HEK293 (cell line): ENCODE measurements at regions not wholly inside any gene's neighbourhood (a gene's known extent, or its start where the extent isn't known, plus 50 kb on each side); places are given as distances from the start of the nearest gene placed in this dataset.

ENCODE experiments used
- CTCF ChIA-PET: fragments of 350-600 bp; formaldehyde crosslinking; extraction: SDS; loops from one replicate; lab custom pipeline; 2021; ENCODE audit warnings: antibody characterized with exemption; lab: Yijun Ruan, JAX
- POLR2A ChIA-PET: fragments of 300-600 bp; formaldehyde crosslinking; extraction: SDS; loops from one replicate; lab custom pipeline; 2020; ENCODE audit warnings: antibody characterized with exemption, inconsistent platforms; lab: Yijun Ruan, JAX
- H3K27ac ChIP-seq: fragments of 200-500 bp; sonication (Bioruptor generic); 2 replicates; pipeline ENCODE4 v1.5.1; 2014; ENCODE audit warnings: low read depth, low read length, control low read depth, inconsistent platforms; ENCODE audit errors: extremely low read depth
- H3K36me3 ChIP-seq, 2 experiments: fragments of 200-500 bp in 1 of 2; sonication (Bioruptor generic) in 1 of 2; 1 replicate in 1 of 2; 2 replicates in 1 of 2; pipeline ENCODE4 v1.5.1; 2014 to 2017; ENCODE audit warnings: inconsistent platforms in 2 of 2, low read length in 2 of 2; ENCODE audit not compliant: control insufficient read depth in 2 of 2, insufficient read depth in 1 of 2
- H3K4me1 ChIP-seq: fragments of 200-500 bp; sonication (Bioruptor generic); 2 replicates; pipeline ENCODE4 v1.5.1; 2014; ENCODE audit warnings: mild to moderate bottlenecking, low read length, inconsistent platforms; ENCODE audit not compliant: control insufficient read depth, insufficient read depth
- H3K4me3 ChIP-seq: 2 replicates; pipeline ENCODE4 v1.5.1; 2011; ENCODE audit warnings: low read depth, mild to moderate bottlenecking, control low read depth, low read length, moderate library complexity
- H3K9me3 ChIP-seq: fragments of 200-500 bp; sonication (Bioruptor generic); 2 replicates; pipeline ENCODE4 v1.5.1; 2014; ENCODE audit warnings: low read depth, low read length, inconsistent platforms; ENCODE audit not compliant: control insufficient read depth, insufficient read depth
- BCL11A ChIP-seq: fragments of 450-650 bp; formaldehyde crosslinking; IDR thresholded peaks from 2 replicates; pipeline ENCODE4 v1.5.1; 2016; ENCODE audit warnings: low read depth, missing biosample characterization, missing genetic modification characterization
- KLF10 ChIP-seq: fragments of 450-650 bp; IDR thresholded peaks from 2 replicates; pipeline ENCODE4 v1.5.1; 2018; ENCODE audit warnings: missing biosample characterization, mild to moderate bottlenecking, missing genetic modification characterization
- MYNN ChIP-seq: fragments of 450-650 bp; formaldehyde crosslinking; IDR thresholded peaks from 2 replicates; pipeline ENCODE4 v1.5.1; 2016; ENCODE audit warnings: missing biosample characterization, missing genetic modification characterization, borderline replicate concordance
- TCF7L2 ChIP-seq: IDR thresholded peaks from 2 replicates; pipeline ENCODE4 v1.6.1; 2011; ENCODE audit warnings: low read depth, mild to moderate bottlenecking, inconsistent platforms, low read length, moderate library complexity, borderline replicate concordance
- ZNF133 ChIP-seq: fragments of 450-650 bp; formaldehyde crosslinking; IDR thresholded peaks from 2 replicates; pipeline ENCODE4 v1.5.1; 2016; ENCODE audit warnings: missing biosample characterization, missing genetic modification characterization
- ZNF157 ChIP-seq: fragments of 450-650 bp; formaldehyde crosslinking; IDR thresholded peaks from 2 replicates; pipeline ENCODE4 v1.5.1; 2016; ENCODE audit warnings: missing biosample characterization, missing genetic modification characterization
- ZNF169 ChIP-seq: fragments of 450-650 bp; formaldehyde crosslinking; IDR thresholded peaks from 2 replicates; pipeline ENCODE4 v1.5.1; 2016; ENCODE audit warnings: missing biosample characterization, missing genetic modification characterization
- ZNF211 ChIP-seq: fragments of 450-650 bp; formaldehyde crosslinking; IDR thresholded peaks from 2 replicates; pipeline ENCODE4 v1.5.1; 2016; ENCODE audit warnings: low read depth, missing biosample characterization, missing genetic modification characterization
- ZNF274 ChIP-seq, 2 experiments: fragments of 200-500 bp in 1 of 2; fragments of 450-650 bp in 1 of 2; sonication (Bioruptor generic) in 1 of 2; formaldehyde crosslinking in 1 of 2; IDR thresholded peaks; 2 replicates each; pipeline versions ENCODE4 v1.5.1 to v1.6.1; 2014 to 2016; ENCODE audit warnings: borderline replicate concordance in 1 of 2, inconsistent platforms in 1 of 2, low read length in 1 of 2, missing biosample characterization in 1 of 2, missing genetic modification characterization in 1 of 2
- ZNF302 ChIP-seq: fragments of 450-650 bp; formaldehyde crosslinking; IDR thresholded peaks from 2 replicates; pipeline ENCODE4 v1.5.1; 2016; ENCODE audit warnings: missing biosample characterization, missing genetic modification characterization, low read depth
- ZNF391 ChIP-seq: fragments of 450-650 bp; formaldehyde crosslinking; IDR thresholded peaks from 2 replicates; pipeline ENCODE4 v1.5.1; 2016; ENCODE audit warnings: low read depth, missing biosample characterization, missing genetic modification characterization, borderline replicate concordance
- ZNF423 ChIP-seq: fragments of 450-650 bp; formaldehyde crosslinking; IDR thresholded peaks from 2 replicates; pipeline ENCODE4 v1.5.1; 2016; ENCODE audit warnings: missing biosample characterization, missing genetic modification characterization
- ZNF433 ChIP-seq: fragments of 450-650 bp; formaldehyde crosslinking; IDR thresholded peaks from 2 replicates; pipeline ENCODE4 v1.5.1; 2016; ENCODE audit warnings: missing biosample characterization, missing genetic modification characterization, low read depth
- ZNF548 ChIP-seq: fragments of 450-650 bp; formaldehyde crosslinking; IDR thresholded peaks from 2 replicates; pipeline ENCODE4 v1.5.1; 2016; ENCODE audit warnings: missing biosample characterization, missing genetic modification characterization
- ZNF555 ChIP-seq: fragments of 450-650 bp; formaldehyde crosslinking; conservative IDR thresholded peaks from 2 replicates; pipeline ENCODE4 v1.5.1; 2017; ENCODE audit warnings: missing biosample characterization, mild to moderate bottlenecking, missing genetic modification characterization, inconsistent platforms
- ZNF558 ChIP-seq: fragments of 450-650 bp; formaldehyde crosslinking; IDR thresholded peaks from 2 replicates; pipeline ENCODE4 v1.5.1; 2016; ENCODE audit warnings: missing biosample characterization, missing genetic modification characterization
- ZNF571 ChIP-seq: fragments of 450-650 bp; formaldehyde crosslinking; IDR thresholded peaks from 2 replicates; pipeline ENCODE4 v1.5.0; 2017; ENCODE audit warnings: missing biosample characterization, missing genetic modification characterization
- ZNF596 ChIP-seq: fragments of 450-650 bp; IDR thresholded peaks from 2 replicates; pipeline ENCODE4 v1.5.0; 2018; ENCODE audit warnings: missing biosample characterization, mild to moderate bottlenecking, missing genetic modification characterization, moderate library complexity
- ZNF670 ChIP-seq: fragments of 450-650 bp; formaldehyde crosslinking; IDR thresholded peaks from 2 replicates; pipeline ENCODE4 v1.5.1; 2016; ENCODE audit warnings: missing biosample characterization, missing genetic modification characterization, low read depth
- ZNF791 ChIP-seq: fragments of 450-650 bp; formaldehyde crosslinking; IDR thresholded peaks from 2 replicates; pipeline ENCODE4 v1.5.1; 2016; ENCODE audit warnings: missing biosample characterization, missing genetic modification characterization
- ZNF843 ChIP-seq: fragments of 450-650 bp; formaldehyde crosslinking; IDR thresholded peaks from 2 replicates; pipeline ENCODE4 v1.5.1; 2016; ENCODE audit warnings: missing biosample characterization, missing genetic modification characterization
- ZSCAN16 ChIP-seq: fragments of 450-650 bp; formaldehyde crosslinking; IDR thresholded peaks from 2 replicates; pipeline ENCODE4 v1.5.1; 2016; ENCODE audit warnings: missing biosample characterization, missing genetic modification characterization
- TF ChIP-seq, protein P1 (sequence below): fragments of 450-650 bp; formaldehyde crosslinking; IDR thresholded peaks from 2 replicates; pipeline ENCODE4 v1.5.0; 2017; ENCODE audit warnings: missing biosample characterization, missing genetic modification characterization, borderline replicate concordance
- TF ChIP-seq, protein P2 (sequence below): fragments of 450-650 bp; formaldehyde crosslinking; IDR thresholded peaks from 2 replicates; pipeline ENCODE4 v1.5.1; 2016; ENCODE audit warnings: missing biosample characterization, missing genetic modification characterization
- TF ChIP-seq, protein P3 (sequence below): fragments of 450-650 bp; formaldehyde crosslinking; IDR thresholded peaks from 2 replicates; pipeline ENCODE4 v1.5.1; 2016; ENCODE audit warnings: missing biosample characterization, missing genetic modification characterization

DNA sequence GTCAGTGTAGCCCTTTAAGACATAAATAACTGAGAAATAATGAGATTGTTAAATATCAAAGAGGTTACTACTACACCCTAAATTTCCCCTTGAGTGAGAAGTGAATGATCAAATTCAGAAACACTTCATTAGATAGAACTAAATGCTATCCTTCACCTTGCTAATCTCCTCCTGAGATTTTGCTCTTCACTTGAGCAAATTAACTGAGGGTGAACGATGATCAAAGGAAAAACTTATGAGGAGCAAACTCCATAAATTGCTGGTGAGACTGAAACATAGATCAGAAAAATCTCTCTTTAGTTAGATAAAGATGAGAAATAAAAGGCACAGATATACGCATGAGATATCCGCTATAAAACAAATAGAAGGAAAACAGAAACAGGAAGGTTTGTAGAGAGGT is 63.1 kb upstream of the TANC1 start (continued):
- TF ChIP-seq ZNF548 (no peak), ZNF670 (tag by site-specific recombination) (no peak), ZNF157 (no peak), KLF10 (no peak), ZNF423 (tag by site-specific recombination) (no peak), ZNF302 (tag by site-specific recombination) (no peak)

DNA sequence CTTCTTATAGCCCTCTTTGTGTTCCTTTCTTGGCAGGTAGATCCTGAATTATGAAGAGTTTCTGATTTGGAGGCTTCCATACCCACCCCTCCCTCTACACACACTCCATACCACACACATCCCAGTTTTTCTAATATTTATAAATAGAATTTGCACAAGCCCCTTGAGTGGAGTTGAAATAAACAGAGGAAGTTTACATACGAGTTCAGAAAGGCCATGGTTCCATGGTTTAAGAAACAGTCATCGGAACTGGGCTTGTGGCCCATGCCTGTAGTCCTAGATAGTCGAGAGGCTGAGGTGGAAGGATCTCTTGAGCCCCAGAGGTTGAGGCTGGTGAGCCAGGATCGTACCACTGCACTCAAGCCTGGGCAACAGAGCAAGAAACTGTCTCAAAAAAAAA is 62.7 kb upstream of the TANC1 start:
- no peak for TF ChIP-seq ZNF133 (tag by site-specific recombination)
- TF ChIP-seq, protein P1, sequence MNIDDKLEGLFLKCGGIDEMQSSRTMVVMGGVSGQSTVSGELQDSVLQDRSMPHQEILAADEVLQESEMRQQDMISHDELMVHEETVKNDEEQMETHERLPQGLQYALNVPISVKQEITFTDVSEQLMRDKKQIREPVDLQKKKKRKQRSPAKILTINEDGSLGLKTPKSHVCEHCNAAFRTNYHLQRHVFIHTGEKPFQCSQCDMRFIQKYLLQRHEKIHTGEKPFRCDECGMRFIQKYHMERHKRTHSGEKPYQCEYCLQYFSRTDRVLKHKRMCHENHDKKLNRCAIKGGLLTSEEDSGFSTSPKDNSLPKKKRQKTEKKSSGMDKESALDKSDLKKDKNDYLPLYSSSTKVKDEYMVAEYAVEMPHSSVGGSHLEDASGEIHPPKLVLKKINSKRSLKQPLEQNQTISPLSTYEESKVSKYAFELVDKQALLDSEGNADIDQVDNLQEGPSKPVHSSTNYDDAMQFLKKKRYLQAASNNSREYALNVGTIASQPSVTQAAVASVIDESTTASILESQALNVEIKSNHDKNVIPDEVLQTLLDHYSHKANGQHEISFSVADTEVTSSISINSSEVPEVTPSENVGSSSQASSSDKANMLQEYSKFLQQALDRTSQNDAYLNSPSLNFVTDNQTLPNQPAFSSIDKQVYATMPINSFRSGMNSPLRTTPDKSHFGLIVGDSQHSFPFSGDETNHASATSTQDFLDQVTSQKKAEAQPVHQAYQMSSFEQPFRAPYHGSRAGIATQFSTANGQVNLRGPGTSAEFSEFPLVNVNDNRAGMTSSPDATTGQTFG (tag by site-specific recombination), result no peak
- no peak for TF ChIP-seq MYNN (tag by site-specific recombination)
- no peak overlapping the region for H3K4me3 ChIP-seq
- no peaks in the 10 kb centered on the region for H3K9me3 ChIP-seq
- H3K27ac ChIP-seq, result no peak overlapping the region
- no peaks in the 10 kb centered on the region for H3K36me3 ChIP-seq
- H3K4me1 ChIP-seq, result no peaks in the 10 kb centered on the region
- ChIA-PET POLR2A (no interaction called here), CTCF (interaction anchor here (0.6 to 0.7 kb wide), 2 partner anchors 11 to 25 kb away, joined by 3 to 4 read pairs; no protein-coding TSS in a partner anchor)

DNA sequence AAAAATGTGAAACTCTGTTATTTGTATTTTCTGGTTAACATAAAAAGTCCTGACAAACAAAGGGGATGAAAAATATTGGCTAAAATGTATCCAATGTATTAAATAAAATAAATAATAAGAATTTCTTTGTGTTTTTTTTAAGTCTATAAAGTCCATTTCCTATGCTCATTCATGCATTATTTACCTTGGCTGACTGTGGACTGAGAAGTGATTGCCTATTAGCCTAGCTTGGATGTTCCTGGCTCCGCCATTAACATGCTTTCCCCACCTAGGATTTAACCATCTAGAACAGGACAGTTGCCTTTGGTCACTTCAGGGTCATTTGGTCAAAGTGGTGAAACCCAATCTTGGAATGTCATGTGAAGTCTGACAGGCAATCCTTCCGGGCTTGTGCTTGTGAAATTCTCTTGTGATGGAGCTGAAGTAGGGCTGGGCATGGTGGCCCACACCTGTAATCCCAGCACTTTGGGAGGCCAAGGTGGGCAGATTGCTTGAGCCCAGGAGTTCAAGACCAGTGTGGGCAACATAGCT is 60.4 kb upstream of the TANC1 start:
- no peaks in the 10 kb centered on the region for H3K36me3 ChIP-seq
- H3K4me1 ChIP-seq, result no peaks in the 10 kb centered on the region
- no peak overlapping the region for H3K4me3 ChIP-seq
- ChIA-PET POLR2A (interaction anchor here (1.4 kb wide), 1 partner anchor 60 kb away, joined by 3 read pairs; the partner anchor contains the start of gene TANC1), CTCF (interaction anchor here (0.6 to 1.2 kb wide), 3 partner anchors 61 to 883 kb away, joined by 3 to 5 read pairs (median 3); no protein-coding TSS in a partner anchor)
- no peak overlapping the region for H3K27ac ChIP-seq
- H3K9me3 ChIP-seq, result no peaks in the 10 kb centered on the region
- TF ChIP-seq ZNF571, result no peak
- TF ChIP-seq ZNF391, result no peak

DNA sequence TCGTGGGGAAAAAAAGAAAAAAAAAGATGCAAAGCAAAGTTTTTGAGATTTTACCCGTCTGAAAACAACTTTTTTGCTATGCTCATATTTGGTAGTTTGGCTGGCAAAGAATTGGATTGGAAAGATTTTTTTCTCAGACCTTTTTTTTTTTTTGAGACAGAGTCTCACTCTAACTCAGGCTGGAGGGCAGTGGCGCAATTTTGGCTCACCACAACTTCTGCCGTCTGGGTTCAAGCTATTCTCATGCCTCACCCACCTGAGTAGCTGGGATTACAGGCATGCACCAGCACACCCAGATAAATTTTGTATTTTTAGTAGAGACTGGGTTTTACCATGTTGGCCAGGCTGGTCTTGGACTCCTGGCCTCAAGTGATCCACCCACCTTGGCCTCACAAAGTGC is 56.3 kb upstream of the TANC1 start:
- POLR2A ChIA-PET, result no interaction called here
- Histone ChIP-seq H3K27ac (no peak overlapping the region), H3K4me3 (no peak overlapping the region), H3K36me3 (no peaks in the 10 kb centered on the region)
- TF ChIP-seq ZSCAN16 (tag by site-specific recombination) (no peak), ZNF791 (tag by site-specific recombination) (no peak), ZNF157 (no peak), ZNF555 (no peak), ZNF558 (no peak), ZNF571 (no peak), ZNF843 (no peak), ZNF596 (tag by site-specific recombination) (no peak), ZNF169 (no peak), ZNF433 (tag by site-specific recombination) (no peak), BCL11A (no peak), TCF7L2 (no peak), ZNF274 (IDR thresholded peaks at IDR 0.05; ENCODE audit: low read length) (no peak), ZNF274 (tag by site-specific recombination; IDR thresholded peaks at IDR 0.05; ENCODE audit: borderline replicate concordance) (no peak), ZNF211 (no peak)
- TF ChIP-seq, protein P2, sequence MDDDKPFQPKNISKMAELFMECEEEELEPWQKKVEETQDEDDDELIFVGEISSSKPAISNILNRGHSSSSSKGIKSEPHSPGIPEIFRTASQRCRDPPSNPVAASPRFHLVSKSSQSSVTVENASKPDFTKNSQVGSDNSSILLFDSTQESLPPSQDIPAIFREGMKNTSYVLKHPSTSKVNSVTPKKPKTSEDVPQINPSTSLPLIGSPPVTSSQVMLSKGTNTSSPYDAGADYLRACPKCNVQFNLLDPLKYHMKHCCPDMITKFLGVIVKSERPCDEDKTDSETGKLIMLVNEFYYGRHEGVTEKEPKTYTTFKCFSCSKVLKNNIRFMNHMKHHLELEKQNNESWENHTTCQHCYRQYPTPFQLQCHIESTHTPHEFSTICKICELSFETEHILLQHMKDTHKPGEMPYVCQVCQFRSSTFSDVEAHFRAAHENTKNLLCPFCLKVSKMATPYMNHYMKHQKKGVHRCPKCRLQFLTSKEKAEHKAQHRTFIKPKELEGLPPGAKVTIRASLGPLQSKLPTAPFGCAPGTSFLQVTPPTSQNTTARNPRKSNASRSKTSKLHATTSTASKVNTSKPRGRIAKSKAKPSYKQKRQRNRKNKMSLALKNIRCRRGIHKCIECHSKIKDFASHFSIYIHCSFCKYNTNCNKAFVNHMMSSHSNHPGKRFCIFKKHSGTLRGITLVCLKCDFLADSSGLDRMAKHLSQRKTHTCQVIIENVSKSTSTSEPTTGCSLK (tag by site-specific recombination), result no peak
- TF ChIP-seq, protein P3, sequence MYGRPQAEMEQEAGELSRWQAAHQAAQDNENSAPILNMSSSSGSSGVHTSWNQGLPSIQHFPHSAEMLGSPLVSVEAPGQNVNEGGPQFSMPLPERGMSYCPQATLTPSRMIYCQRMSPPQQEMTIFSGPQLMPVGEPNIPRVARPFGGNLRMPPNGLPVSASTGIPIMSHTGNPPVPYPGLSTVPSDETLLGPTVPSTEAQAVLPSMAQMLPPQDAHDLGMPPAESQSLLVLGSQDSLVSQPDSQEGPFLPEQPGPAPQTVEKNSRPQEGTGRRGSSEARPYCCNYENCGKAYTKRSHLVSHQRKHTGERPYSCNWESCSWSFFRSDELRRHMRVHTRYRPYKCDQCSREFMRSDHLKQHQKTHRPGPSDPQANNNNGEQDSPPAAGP (tag by site-specific recombination), result no peak
- TF ChIP-seq, all 188 proteins: peak for 0
- CTCF ChIA-PET, result interaction anchor here (1.4 kb wide), 1 partner anchor 10 kb away, joined by 6 read pairs; no protein-coding TSS in a partner anchor
- no peaks in the 10 kb centered on the region for H3K9me3 ChIP-seq
- no peaks in the 10 kb centered on the region for H3K4me1 ChIP-seq
